HEK293 (cell line): ENCODE measurements at regions not wholly inside any gene's neighbourhood (a gene's known extent, or its start where the extent isn't known, plus 50 kb on each side); places are given as distances from the start of the nearest gene placed in this dataset.

Source experiments
- CTCF ChIA-PET: fragments of 350-600 bp; formaldehyde crosslinking; extraction: SDS; loops from one replicate; lab custom pipeline; 2021; ENCODE audit warnings: antibody characterized with exemption; lab: Yijun Ruan, JAX
- POLR2A ChIA-PET: fragments of 300-600 bp; formaldehyde crosslinking; extraction: SDS; loops from one replicate; lab custom pipeline; 2020; ENCODE audit warnings: antibody characterized with exemption, inconsistent platforms; lab: Yijun Ruan, JAX
- H3K27ac ChIP-seq: fragments of 200-500 bp; sonication (Bioruptor generic); 2 replicates; pipeline ENCODE4 v1.5.1; 2014; ENCODE audit warnings: low read depth, low read length, control low read depth, inconsistent platforms; ENCODE audit errors: extremely low read depth
- H3K36me3 ChIP-seq, 2 experiments: fragments of 200-500 bp in 1 of 2; sonication (Bioruptor generic) in 1 of 2; 1 replicate in 1 of 2; 2 replicates in 1 of 2; pipeline ENCODE4 v1.5.1; 2014 to 2017; ENCODE audit warnings: inconsistent platforms in 2 of 2, low read length in 2 of 2; ENCODE audit not compliant: control insufficient read depth in 2 of 2, insufficient read depth in 1 of 2
- H3K4me1 ChIP-seq: fragments of 200-500 bp; sonication (Bioruptor generic); 2 replicates; pipeline ENCODE4 v1.5.1; 2014; ENCODE audit warnings: mild to moderate bottlenecking, low read length, inconsistent platforms; ENCODE audit not compliant: control insufficient read depth, insufficient read depth
- H3K4me3 ChIP-seq: 2 replicates; pipeline ENCODE4 v1.5.1; 2011; ENCODE audit warnings: low read depth, mild to moderate bottlenecking, control low read depth, low read length, moderate library complexity
- H3K9me3 ChIP-seq: fragments of 200-500 bp; sonication (Bioruptor generic); 2 replicates; pipeline ENCODE4 v1.5.1; 2014; ENCODE audit warnings: low read depth, low read length, inconsistent platforms; ENCODE audit not compliant: control insufficient read depth, insufficient read depth
- FEZF1 ChIP-seq: fragments of 450-650 bp; formaldehyde crosslinking; IDR thresholded peaks from 2 replicates; pipeline ENCODE4 v1.5.1; 2016; ENCODE audit warnings: missing biosample characterization, missing genetic modification characterization
- HOXA7 ChIP-seq: sonication (generic); formaldehyde crosslinking; IDR thresholded peaks from 2 replicates; pipeline ENCODE4 v1.8.1; 2022; ENCODE audit warnings: missing genetic modification reagents, borderline replicate concordance
- KLF17 ChIP-seq: fragments of 450-650 bp; formaldehyde crosslinking; IDR thresholded peaks from 2 replicates; pipeline ENCODE4 v1.5.1; 2016; ENCODE audit warnings: missing biosample characterization, missing genetic modification characterization
- MYNN ChIP-seq: fragments of 450-650 bp; formaldehyde crosslinking; IDR thresholded peaks from 2 replicates; pipeline ENCODE4 v1.5.1; 2016; ENCODE audit warnings: missing biosample characterization, missing genetic modification characterization, borderline replicate concordance
- SP7 ChIP-seq: fragments of 450-650 bp; formaldehyde crosslinking; IDR thresholded peaks from 2 replicates; pipeline ENCODE4 v1.5.1; 2016; ENCODE audit warnings: missing biosample characterization, missing genetic modification characterization
- ZBTB17 ChIP-seq: fragments of 450-650 bp; formaldehyde crosslinking; IDR thresholded peaks from 2 replicates; pipeline ENCODE4 v1.5.1; 2016; ENCODE audit warnings: missing biosample characterization, missing genetic modification characterization
- ZBTB20 ChIP-seq: fragments of 450-650 bp; formaldehyde crosslinking; IDR thresholded peaks from 2 replicates; pipeline ENCODE4 v1.5.1; 2016; ENCODE audit warnings: missing biosample characterization, missing genetic modification characterization
- ZFP37 ChIP-seq: fragments of 450-650 bp; formaldehyde crosslinking; IDR thresholded peaks from 2 replicates; pipeline ENCODE4 v1.5.1; 2016; ENCODE audit warnings: missing biosample characterization, missing genetic modification characterization
- ZNF133 ChIP-seq: fragments of 450-650 bp; formaldehyde crosslinking; IDR thresholded peaks from 2 replicates; pipeline ENCODE4 v1.5.1; 2016; ENCODE audit warnings: missing biosample characterization, missing genetic modification characterization
- ZNF214 ChIP-seq: fragments of 450-650 bp; formaldehyde crosslinking; IDR thresholded peaks from 2 replicates; pipeline ENCODE4 v1.5.1; 2017; ENCODE audit warnings: missing biosample characterization, mild to moderate bottlenecking, missing genetic modification characterization, borderline replicate concordance
- ZNF324 ChIP-seq: fragments of 450-650 bp; formaldehyde crosslinking; IDR thresholded peaks from 2 replicates; pipeline ENCODE4 v1.5.1; 2016; ENCODE audit warnings: missing biosample characterization, missing genetic modification characterization
- ZNF354C ChIP-seq: fragments of 450-650 bp; formaldehyde crosslinking; IDR thresholded peaks from 2 replicates; pipeline ENCODE4 v1.5.1; 2016; ENCODE audit warnings: missing biosample characterization, missing genetic modification characterization, low read depth, borderline replicate concordance
- ZNF391 ChIP-seq: fragments of 450-650 bp; formaldehyde crosslinking; IDR thresholded peaks from 2 replicates; pipeline ENCODE4 v1.5.1; 2016; ENCODE audit warnings: low read depth, missing biosample characterization, missing genetic modification characterization, borderline replicate concordance
- ZNF548 ChIP-seq: fragments of 450-650 bp; formaldehyde crosslinking; IDR thresholded peaks from 2 replicates; pipeline ENCODE4 v1.5.1; 2016; ENCODE audit warnings: missing biosample characterization, missing genetic modification characterization
- ZNF624 ChIP-seq: fragments of 450-650 bp; formaldehyde crosslinking; IDR thresholded peaks from 2 replicates; pipeline ENCODE4 v1.5.1; 2017; ENCODE audit warnings: missing biosample characterization, missing genetic modification characterization
- ZNF660 ChIP-seq: fragments of 450-650 bp; IDR thresholded peaks from 2 replicates; pipeline ENCODE4 v1.5.1; 2018; ENCODE audit warnings: missing biosample characterization, mild to moderate bottlenecking, missing genetic modification characterization
- ZNF677 ChIP-seq: fragments of 450-650 bp; IDR thresholded peaks from 2 replicates; pipeline ENCODE4 v1.5.0; 2018; ENCODE audit warnings: missing biosample characterization, mild to moderate bottlenecking, missing genetic modification characterization, moderate library complexity
- ZNF785 ChIP-seq: fragments of 450-650 bp; formaldehyde crosslinking; IDR thresholded peaks from 2 replicates; pipeline ENCODE4 v1.5.1; 2016; ENCODE audit warnings: missing biosample characterization, missing genetic modification characterization
- ZSCAN16 ChIP-seq: fragments of 450-650 bp; formaldehyde crosslinking; IDR thresholded peaks from 2 replicates; pipeline ENCODE4 v1.5.1; 2016; ENCODE audit warnings: missing biosample characterization, missing genetic modification characterization
- ZSCAN18 ChIP-seq: fragments of 450-650 bp; formaldehyde crosslinking; IDR thresholded peaks from 2 replicates; pipeline ENCODE4 v1.5.1; 2016; ENCODE audit warnings: missing biosample characterization, missing genetic modification characterization
- ZSCAN23 ChIP-seq: fragments of 450-650 bp; formaldehyde crosslinking; IDR thresholded peaks from 2 replicates; pipeline ENCODE4 v1.5.1; 2016; ENCODE audit warnings: missing biosample characterization, missing genetic modification characterization
- TF ChIP-seq, protein P1 (sequence below): fragments of 450-650 bp; formaldehyde crosslinking; IDR thresholded peaks from 2 replicates; pipeline ENCODE4 v1.5.1; 2016; ENCODE audit warnings: missing biosample characterization, missing genetic modification characterization, borderline replicate concordance
- TF ChIP-seq, protein P2 (sequence below): fragments of 450-650 bp; formaldehyde crosslinking; IDR thresholded peaks from 2 replicates; pipeline ENCODE4 v1.5.1; 2016; ENCODE audit warnings: missing biosample characterization, missing genetic modification characterization

DNA sequence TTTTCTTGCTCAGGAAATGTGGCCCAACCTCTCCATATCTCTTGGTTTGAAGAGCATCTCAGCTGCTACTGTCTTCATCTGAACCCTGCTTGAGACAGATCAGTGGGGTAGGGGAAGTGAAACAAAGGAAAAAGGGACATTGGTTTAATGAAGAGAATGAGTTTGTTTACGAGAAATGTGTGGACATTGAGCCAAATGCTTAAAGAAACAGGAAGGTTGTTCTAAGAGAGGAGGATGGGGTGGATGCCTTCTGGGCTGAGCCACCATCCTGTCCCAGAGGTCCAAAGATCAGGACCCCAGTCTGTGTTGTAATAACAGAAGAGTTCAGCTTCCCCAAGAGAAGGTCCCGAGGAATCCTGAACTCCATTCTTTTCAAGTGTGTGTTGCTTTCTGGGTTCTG, 369.7 kb downstream of the INSC start:
- Histone ChIP-seq H3K4me3 (no peak overlapping the region), H3K27ac (no peak overlapping the region), H3K9me3 (no peaks in the 10 kb centered on the region), H3K4me1 (no peaks in the 10 kb centered on the region), H3K36me3 (no peaks in the 10 kb centered on the region)
- ChIA-PET CTCF (no interaction called here), POLR2A (no interaction called here)
- TF ChIP-seq SP7 (tag by site-specific recombination) (no peak), ZNF133 (tag by site-specific recombination) (no peak), FEZF1 (tag by site-specific recombination) (no peak), ZNF214 (tag by site-specific recombination) (no peak), ZSCAN16 (tag by site-specific recombination) (no peak), ZBTB20 (tag by site-specific recombination) (no peak), ZNF548 (tag by site-specific recombination) (no peak)
- TF ChIP-seq, protein P1, sequence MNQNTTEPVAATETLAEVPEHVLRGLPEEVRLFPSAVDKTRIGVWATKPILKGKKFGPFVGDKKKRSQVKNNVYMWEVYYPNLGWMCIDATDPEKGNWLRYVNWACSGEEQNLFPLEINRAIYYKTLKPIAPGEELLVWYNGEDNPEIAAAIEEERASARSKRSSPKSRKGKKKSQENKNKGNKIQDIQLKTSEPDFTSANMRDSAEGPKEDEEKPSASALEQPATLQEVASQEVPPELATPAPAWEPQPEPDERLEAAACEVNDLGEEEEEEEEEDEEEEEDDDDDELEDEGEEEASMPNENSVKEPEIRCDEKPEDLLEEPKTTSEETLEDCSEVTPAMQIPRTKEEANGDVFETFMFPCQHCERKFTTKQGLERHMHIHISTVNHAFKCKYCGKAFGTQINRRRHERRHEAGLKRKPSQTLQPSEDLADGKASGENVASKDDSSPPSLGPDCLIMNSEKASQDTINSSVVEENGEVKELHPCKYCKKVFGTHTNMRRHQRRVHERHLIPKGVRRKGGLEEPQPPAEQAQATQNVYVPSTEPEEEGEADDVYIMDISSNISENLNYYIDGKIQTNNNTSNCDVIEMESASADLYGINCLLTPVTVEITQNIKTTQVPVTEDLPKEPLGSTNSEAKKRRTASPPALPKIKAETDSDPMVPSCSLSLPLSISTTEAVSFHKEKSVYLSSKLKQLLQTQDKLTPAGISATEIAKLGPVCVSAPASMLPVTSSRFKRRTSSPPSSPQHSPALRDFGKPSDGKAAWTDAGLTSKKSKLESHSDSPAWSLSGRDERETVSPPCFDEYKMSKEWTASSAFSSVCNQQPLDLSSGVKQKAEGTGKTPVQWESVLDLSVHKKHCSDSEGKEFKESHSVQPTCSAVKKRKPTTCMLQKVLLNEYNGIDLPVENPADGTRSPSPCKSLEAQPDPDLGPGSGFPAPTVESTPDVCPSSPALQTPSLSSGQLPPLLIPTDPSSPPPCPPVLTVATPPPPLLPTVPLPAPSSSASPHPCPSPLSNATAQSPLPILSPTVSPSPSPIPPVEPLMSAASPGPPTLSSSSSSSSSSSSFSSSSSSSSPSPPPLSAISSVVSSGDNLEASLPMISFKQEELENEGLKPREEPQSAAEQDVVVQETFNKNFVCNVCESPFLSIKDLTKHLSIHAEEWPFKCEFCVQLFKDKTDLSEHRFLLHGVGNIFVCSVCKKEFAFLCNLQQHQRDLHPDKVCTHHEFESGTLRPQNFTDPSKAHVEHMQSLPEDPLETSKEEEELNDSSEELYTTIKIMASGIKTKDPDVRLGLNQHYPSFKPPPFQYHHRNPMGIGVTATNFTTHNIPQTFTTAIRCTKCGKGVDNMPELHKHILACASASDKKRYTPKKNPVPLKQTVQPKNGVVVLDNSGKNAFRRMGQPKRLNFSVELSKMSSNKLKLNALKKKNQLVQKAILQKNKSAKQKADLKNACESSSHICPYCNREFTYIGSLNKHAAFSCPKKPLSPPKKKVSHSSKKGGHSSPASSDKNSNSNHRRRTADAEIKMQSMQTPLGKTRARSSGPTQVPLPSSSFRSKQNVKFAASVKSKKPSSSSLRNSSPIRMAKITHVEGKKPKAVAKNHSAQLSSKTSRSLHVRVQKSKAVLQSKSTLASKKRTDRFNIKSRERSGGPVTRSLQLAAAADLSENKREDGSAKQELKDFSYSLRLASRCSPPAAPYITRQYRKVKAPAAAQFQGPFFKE (tag by site-specific recombination): no peak

GRCh38 chr11:15485432-15485831, 370.7 kb downstream of the INSC start:
- no peaks in the 10 kb centered on the region for H3K4me1 ChIP-seq

More at GRCh38 chr11:15485432-15485831, 370.7 kb downstream of the INSC start:
- Histone ChIP-seq H3K9me3 (no peaks in the 10 kb centered on the region), H3K27ac (no peak overlapping the region), H3K36me3 (no peaks in the 10 kb centered on the region), H3K4me3 (no peak overlapping the region)
- TF ChIP-seq HOXA7: no peak
- no peak for TF ChIP-seq ZNF677 (tag by site-specific recombination)
- no peak for TF ChIP-seq ZNF548 (tag by site-specific recombination)
- TF ChIP-seq ZSCAN18 (tag by site-specific recombination): no peak
- TF ChIP-seq SP7 (tag by site-specific recombination): no peak
- no peak for TF ChIP-seq ZFP37 (tag by site-specific recombination)
- TF ChIP-seq ZBTB17 (tag by site-specific recombination): no peak
- TF ChIP-seq ZNF133 (tag by site-specific recombination): no peak
- no peak for TF ChIP-seq ZNF624 (tag by site-specific recombination)
- no peak for TF ChIP-seq ZBTB20 (tag by site-specific recombination)
- no peak for TF ChIP-seq ZSCAN23 (tag by site-specific recombination)
- no peak for TF ChIP-seq KLF17 (tag by site-specific recombination)
- no peak for TF ChIP-seq ZNF785 (tag by site-specific recombination)
- TF ChIP-seq MYNN (tag by site-specific recombination): no peak
- TF ChIP-seq, protein P2, sequence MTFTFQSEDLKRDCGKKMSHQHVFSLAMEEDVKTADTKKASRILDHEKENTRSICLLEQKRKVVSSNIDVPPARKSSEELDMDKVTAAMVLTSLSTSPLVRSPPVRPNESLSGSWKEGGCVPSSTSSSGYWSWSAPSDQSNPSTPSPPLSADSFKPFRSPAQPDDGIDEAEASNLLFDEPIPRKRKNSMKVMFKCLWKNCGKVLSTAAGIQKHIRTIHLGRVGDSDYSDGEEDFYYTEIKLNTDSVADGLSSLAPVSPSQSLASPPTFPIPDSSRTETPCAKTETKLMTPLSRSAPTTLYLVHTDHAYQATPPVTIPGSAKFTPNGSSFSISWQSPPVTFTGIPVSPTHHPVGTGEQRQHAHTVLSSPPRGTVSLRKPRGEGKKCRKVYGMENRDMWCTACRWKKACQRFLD (tag by site-specific recombination): no peak
- TF ChIP-seq ZNF324: no peak
- TF ChIP-seq ZNF660 (tag by site-specific recombination): no peak
- no peak for TF ChIP-seq ZNF354C (tag by site-specific recombination)
- no peak for TF ChIP-seq ZNF391
- POLR2A ChIA-PET: no interaction called here
- CTCF ChIA-PET: no interaction called here
